ENCODE measurements at regions not wholly inside any gene's neighbourhood (a gene's known extent, or its start where the extent isn't known, plus 50 kb on each side); places are given as distances from the start of the nearest gene placed in this dataset.
"Not testable (repeated sequence)": the region's sequence is repeated elsewhere in the genome, so short reads cannot be mapped to it uniquely, and the experiment has no call there.

DNA sequence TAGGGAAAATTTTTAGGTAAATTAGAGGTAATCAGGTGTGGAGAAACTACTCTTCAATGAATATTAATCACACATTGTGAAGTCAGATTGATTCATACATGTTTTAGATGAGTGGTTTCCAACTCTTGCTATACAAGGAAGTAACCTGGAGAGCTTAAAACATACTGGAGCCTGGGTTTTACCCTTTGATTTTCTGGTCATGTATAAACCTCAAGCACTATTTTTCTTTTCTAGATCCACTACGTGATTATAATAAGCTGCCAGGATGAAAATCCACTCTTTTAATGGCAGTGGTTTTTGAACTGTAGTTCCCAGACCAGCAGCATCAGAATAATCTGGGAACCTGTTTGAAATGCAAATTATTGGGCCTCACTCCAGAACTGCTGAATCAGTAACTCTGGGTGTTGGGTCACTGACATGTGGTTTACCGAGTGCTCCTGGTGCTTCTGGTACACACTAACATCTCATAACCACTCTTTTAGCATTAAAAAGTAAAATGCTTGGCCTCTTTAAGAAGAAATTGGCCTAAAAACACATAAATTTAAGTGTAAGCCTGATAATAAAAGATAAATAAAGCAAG lies 63.4 kb downstream of the DCAF12L1 start:
- no peaks in the 10 kb centered on the region for H3K4me1 ChIP-seq (ENCODE audit: control insufficient read depth, insufficient read depth, low read length)
- no peak overlapping the region for H3K4me3 ChIP-seq (ENCODE audit: low read length)
- 43% methylated on average over 2 of the region's 2 CpGs for WGBS
- ATAC-seq (no peak), DNase-seq (no peak)
- intact Hi-C loops (cut with DNase I) = no loop called here
- no peaks in the 10 kb centered on the region for H3K27me3 ChIP-seq (ENCODE audit: control insufficient read depth, insufficient read depth)
- H3K27ac ChIP-seq (ENCODE audit: low read length) = no peak overlapping the region
- no peaks in the 10 kb centered on the region for H3K9me3 ChIP-seq (ENCODE audit: control insufficient read depth, low read length)

DNA sequence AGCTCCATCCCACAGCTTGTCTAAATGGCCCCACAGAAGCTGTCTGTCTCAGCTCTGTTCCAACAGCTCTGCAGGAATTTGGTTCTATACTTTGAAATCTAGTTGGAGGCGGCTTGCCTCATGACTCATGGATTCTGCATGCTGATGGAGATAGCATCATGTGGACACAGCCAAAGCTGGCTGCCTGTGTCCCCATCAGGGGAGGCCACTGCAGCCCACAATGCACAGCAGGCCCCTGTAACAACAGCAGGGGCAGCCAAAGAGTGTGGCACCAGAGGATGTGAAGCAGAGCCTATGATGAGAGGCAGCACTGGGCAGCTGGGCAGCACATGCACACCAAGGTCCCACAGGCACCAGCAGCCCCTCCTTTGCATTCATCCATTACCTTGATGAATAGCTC lies 67.2 kb downstream of the DCAF12L1 start:
- 54% methylated on average over 1 of the region's 1 CpG for WGBS
- no peak for DNase-seq
- Histone ChIP-seq H3K4me1 (ENCODE audit: control insufficient read depth, insufficient read depth, low read length) (no peaks in the 10 kb centered on the region), H3K4me3 (ENCODE audit: low read length) (no peak overlapping the region), H3K27me3 (ENCODE audit: control insufficient read depth, insufficient read depth) (no peaks in the 10 kb centered on the region), H3K27ac (ENCODE audit: low read length) (no peak overlapping the region), H3K9me3 (ENCODE audit: control insufficient read depth, low read length) (no peaks in the 10 kb centered on the region)
- intact Hi-C loops (cut with DNase I) = no loop called here
- ATAC-seq = no peak

DNA sequence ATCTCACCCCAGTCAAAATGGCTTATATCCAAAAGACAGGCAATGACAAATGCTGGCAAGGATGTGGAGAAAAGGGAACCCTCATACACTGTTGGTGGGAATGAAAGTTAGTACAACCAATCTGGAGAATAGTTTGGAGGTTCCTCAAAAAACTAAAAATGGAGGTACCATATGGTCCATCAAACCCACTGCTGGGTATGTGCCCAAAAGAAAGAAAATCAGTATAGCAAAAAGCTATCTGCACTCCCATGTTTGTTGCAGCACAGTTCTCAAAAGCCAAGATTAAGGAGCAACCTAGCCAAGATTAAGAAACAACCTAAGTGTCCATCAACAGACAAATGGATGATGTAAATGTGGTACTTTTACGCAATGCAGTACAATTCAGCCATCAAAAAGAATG lies 70.7 kb downstream of the DCAF12L1 start:
- no peak for DNase-seq
- 84% methylated on average over 1 of the region's 1 CpG for WGBS
- H3K4me1 ChIP-seq (ENCODE audit: control insufficient read depth, insufficient read depth, low read length) = no peaks in the 10 kb centered on the region

DNA sequence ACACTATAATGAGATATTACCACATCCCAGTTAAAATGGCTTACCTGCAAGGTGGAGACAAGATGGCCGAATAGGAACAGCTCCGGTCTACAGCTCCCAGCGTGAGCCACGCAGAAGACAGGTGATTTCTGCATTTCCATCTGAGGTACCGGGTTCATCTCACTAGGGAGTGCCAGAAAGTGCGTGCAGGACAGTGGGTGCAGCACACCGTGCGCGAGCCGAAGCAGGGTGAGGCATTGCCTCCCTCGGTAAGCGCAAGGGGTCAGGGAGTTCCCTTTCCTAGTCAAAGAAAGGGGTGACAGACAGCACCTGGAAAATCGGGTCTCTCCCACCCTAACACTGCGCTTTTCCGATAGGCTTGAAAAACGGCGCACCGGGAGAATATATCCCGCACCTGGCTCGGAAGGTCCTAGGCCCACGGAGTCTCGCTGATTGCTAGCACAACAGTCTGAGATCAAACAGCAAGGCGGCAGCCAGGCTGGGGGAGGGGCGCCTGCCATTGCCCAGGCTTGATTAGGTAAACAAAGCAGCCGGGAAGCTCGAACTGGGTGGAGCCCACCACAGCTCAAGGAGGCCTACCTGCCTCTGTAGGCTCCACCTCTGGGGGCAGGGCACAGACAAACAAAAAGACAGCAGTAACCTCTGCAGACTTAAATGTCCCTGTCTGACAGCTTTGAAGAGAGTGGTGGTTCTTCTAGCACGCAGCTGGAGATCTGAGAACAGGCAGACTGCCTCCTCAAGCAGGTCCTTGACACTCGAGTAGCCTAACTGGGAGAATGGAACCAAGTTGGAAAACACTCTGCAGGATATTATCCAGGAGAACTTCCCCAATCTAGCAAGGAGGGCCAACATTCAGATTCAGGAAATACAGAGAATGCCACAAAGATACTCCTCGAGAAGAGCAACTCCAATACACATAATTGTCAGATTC lies 92.5 kb downstream of the DCAF12L1 start:
- H3K4me3 ChIP-seq (ENCODE audit: low read length); ATAC-seq; intact Hi-C loops (cut with DNase I): not testable (repeated sequence)

More for the DNA sequence above, 70.7 kb downstream of the DCAF12L1 start:
- intact Hi-C loops (cut with DNase I) = no loop called here
- no peak overlapping the region for H3K4me3 ChIP-seq (ENCODE audit: low read length)
- H3K27ac ChIP-seq (ENCODE audit: low read length) = no peak overlapping the region
- no peaks in the 10 kb centered on the region for H3K9me3 ChIP-seq (ENCODE audit: control insufficient read depth, low read length)
- no peak for ATAC-seq
- H3K27me3 ChIP-seq (ENCODE audit: control insufficient read depth, insufficient read depth) = no peaks in the 10 kb centered on the region

DNA sequence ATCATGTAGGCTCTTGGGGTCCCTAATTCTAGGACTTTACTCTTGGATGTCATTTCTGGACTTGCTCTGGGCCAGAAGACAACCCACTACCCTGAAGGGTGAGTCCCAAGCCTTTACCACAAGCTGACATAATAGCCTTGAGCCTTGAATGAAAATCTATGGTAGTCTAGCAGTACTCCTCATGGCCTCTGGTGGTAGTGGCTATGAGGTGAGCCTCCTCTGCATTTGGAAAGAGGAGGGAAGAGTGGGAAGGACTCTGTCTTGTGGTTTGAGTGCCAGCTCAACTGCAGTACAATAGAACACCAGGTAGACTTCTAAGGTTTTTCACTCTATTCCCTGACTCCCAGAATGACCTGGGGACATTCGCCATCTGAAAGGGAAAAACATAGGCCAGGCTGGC lies 96.5 kb downstream of the DCAF12L1 start:
- no peaks in the 10 kb centered on the region for H3K4me1 ChIP-seq (ENCODE audit: control insufficient read depth, insufficient read depth, low read length)
- intact Hi-C loops (cut with DNase I) = no loop called here
- no peaks in the 10 kb centered on the region for H3K9me3 ChIP-seq (ENCODE audit: control insufficient read depth, low read length)
- no peak overlapping the region for H3K4me3 ChIP-seq (ENCODE audit: low read length)
- H3K27me3 ChIP-seq (ENCODE audit: control insufficient read depth, insufficient read depth) = no peaks in the 10 kb centered on the region
- 81% methylated on average over 1 of the region's 1 CpG for WGBS
- no peak overlapping the region for H3K27ac ChIP-seq (ENCODE audit: low read length)
- no peak for DNase-seq
- no peak for ATAC-seq

More for the DNA sequence above, 92.5 kb downstream of the DCAF12L1 start:
- not testable (repeated sequence) for H3K9me3 ChIP-seq (ENCODE audit: control insufficient read depth, low read length); H3K4me1 ChIP-seq (ENCODE audit: control insufficient read depth, insufficient read depth, low read length); H3K27ac ChIP-seq (ENCODE audit: low read length); H3K27me3 ChIP-seq (ENCODE audit: control insufficient read depth, insufficient read depth)
- peak in 1 of 3 donors; percentile 23 for DNase-seq
- 85% methylated on average over 27 of the region's 29 CpGs for WGBS

DNA sequence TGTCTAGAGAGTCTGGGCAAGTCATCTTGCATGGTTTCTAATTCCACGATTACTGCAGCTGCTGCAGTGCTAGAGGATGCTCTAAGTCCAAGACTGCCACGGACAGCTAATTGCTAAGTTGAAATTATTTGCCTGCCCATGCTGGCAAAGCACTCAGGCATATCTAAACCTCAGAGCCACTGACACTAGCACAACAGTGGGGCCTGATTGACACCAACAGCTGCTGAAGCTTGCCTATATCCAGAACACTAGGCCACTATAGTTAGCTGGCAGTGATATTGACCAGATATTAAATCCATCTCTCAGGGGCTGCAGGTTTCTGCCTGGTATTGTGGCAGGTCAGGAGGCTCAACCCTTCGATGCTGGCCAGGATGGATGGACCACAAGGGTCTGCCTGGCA lies 103.9 kb downstream of the DCAF12L1 start:
- DNase-seq = no peak
- Histone ChIP-seq H3K9me3 (ENCODE audit: control insufficient read depth, low read length) (no peaks in the 10 kb centered on the region), H3K4me3 (ENCODE audit: low read length) (no peak overlapping the region), H3K4me1 (ENCODE audit: control insufficient read depth, insufficient read depth, low read length) (no peaks in the 10 kb centered on the region), H3K27ac (ENCODE audit: low read length) (no peak overlapping the region), H3K27me3 (ENCODE audit: control insufficient read depth, insufficient read depth) (no peaks in the 10 kb centered on the region)
- 56% methylated on average over 3 of the region's 3 CpGs for WGBS
- intact Hi-C loops (cut with DNase I) = no loop called here
- no peak for ATAC-seq

Data from right cardiac atrium (tissue), 5 donors.